ENCODE measurements at regions not wholly inside any gene's neighbourhood (a gene's known extent, or its start where the extent isn't known, plus 50 kb on each side); places are given as distances from the start of the nearest gene placed in this dataset.

GRCh38 chr6:82097676-82098075 lies 149.9 kb downstream of the IBTK start:
- H3K4me1 Mint-ChIP-seq (ENCODE audit: low read depth) = no peaks in the 10 kb centered on the region
- H3K36me3 Mint-ChIP-seq (ENCODE audit: low read depth) = no peaks in the 10 kb centered on the region
- no peak overlapping the region for H3K4me3 Mint-ChIP-seq
- TF ChIP-seq, protein P1, sequence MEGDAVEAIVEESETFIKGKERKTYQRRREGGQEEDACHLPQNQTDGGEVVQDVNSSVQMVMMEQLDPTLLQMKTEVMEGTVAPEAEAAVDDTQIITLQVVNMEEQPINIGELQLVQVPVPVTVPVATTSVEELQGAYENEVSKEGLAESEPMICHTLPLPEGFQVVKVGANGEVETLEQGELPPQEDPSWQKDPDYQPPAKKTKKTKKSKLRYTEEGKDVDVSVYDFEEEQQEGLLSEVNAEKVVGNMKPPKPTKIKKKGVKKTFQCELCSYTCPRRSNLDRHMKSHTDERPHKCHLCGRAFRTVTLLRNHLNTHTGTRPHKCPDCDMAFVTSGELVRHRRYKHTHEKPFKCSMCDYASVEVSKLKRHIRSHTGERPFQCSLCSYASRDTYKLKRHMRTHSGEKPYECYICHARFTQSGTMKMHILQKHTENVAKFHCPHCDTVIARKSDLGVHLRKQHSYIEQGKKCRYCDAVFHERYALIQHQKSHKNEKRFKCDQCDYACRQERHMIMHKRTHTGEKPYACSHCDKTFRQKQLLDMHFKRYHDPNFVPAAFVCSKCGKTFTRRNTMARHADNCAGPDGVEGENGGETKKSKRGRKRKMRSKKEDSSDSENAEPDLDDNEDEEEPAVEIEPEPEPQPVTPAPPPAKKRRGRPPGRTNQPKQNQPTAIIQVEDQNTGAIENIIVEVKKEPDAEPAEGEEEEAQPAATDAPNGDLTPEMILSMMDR (IDR thresholded peaks at IDR 0.05) = no peak
- H3K9me3 Mint-ChIP-seq = no peaks in the 10 kb centered on the region; the same call in 1 of the 2 replicates
- no peaks in the 10 kb centered on the region; the same call in none of the 2 replicates for H3K27me3 Mint-ChIP-seq (ENCODE audit: insufficient read depth)
- H3K27ac Mint-ChIP-seq = no peak overlapping the region
- DNase-seq = no peak

GRCh38 chr6:82095091-82095490 lies 152.5 kb downstream of the IBTK start:
- H3K27ac Mint-ChIP-seq = no peak overlapping the region
- no peak overlapping the region for H3K4me3 Mint-ChIP-seq
- H3K27me3 Mint-ChIP-seq (ENCODE audit: insufficient read depth) = no peaks in the 10 kb centered on the region; the same call in 1 of the 2 replicates
- no peaks in the 10 kb centered on the region for H3K9me3 Mint-ChIP-seq
- DNase-seq = no peak
- no peaks in the 10 kb centered on the region for H3K36me3 Mint-ChIP-seq (ENCODE audit: low read depth)
- TF ChIP-seq, protein P1 (IDR thresholded peaks at IDR 0.05) = no peak
- no peaks in the 10 kb centered on the region for H3K4me1 Mint-ChIP-seq (ENCODE audit: low read depth)

DNA sequence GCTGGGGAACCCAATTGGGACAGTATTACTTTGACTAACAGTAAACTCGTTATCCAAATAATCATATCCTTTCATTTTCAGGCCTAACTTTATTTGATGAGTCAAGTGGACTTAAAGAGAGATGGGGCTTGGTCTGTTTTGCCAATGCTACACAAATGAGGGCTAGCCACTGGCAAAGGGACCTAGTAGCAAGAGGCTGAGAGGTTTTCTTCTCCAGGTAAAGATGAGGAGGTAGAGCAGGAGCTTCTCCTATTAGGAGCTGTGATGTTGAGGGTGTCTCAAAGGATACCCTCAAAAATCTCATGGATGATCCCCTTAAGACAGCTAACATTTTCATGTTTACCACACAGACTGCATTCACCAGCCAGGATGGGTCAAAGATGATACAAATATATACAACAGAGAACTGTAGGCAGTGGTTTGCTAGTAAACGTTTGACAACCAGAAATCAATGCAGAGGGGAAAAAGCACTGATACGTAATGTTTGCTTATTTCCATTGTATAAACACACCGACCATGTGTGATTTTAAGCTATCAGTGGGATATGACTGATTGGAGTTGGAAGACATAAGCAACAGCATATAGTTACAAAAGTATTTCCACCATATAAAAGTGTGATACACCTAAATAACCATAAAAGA lies 153.3 kb downstream of the IBTK start:
- Mint-ChIP-seq H3K4me1 (ENCODE audit: low read depth) (no peaks in the 10 kb centered on the region), H3K27me3 (ENCODE audit: insufficient read depth) (no peaks in the 10 kb centered on the region; the same call in 1 of the 2 replicates), H3K4me3 (no peak overlapping the region), H3K27ac (no peak overlapping the region), H3K9me3 (no peaks in the 10 kb centered on the region), H3K36me3 (ENCODE audit: low read depth) (no peaks in the 10 kb centered on the region)
- TF ChIP-seq, protein P1 (IDR thresholded peaks at IDR 0.05) = no peak
- no peak for DNase-seq

- no peak for DNase-seq
- Mint-ChIP-seq H3K4me3 (no peak overlapping the region), H3K36me3 (ENCODE audit: low read depth) (no peaks in the 10 kb centered on the region), H3K4me1 (ENCODE audit: low read depth) (no peaks in the 10 kb centered on the region), H3K27ac (no peak overlapping the region), H3K9me3 (no peaks in the 10 kb centered on the region), H3K27me3 (ENCODE audit: insufficient read depth) (no peaks in the 10 kb centered on the region; the same call in 1 of the 2 replicates)
- TF ChIP-seq, protein P1 (IDR thresholded peaks at IDR 0.05) = no peak
Observed at GRCh38 chr6:82088978-82089771, 158.4 kb downstream of the IBTK start.

GRCh38 chr6:82086944-82087343 lies 160.6 kb downstream of the IBTK start:
- Mint-ChIP-seq H3K4me3 (no peak overlapping the region), H3K27me3 (ENCODE audit: insufficient read depth) (no peaks in the 10 kb centered on the region), H3K9me3 (no peaks in the 10 kb centered on the region), H3K36me3 (ENCODE audit: low read depth) (no peaks in the 10 kb centered on the region), H3K4me1 (ENCODE audit: low read depth) (no peaks in the 10 kb centered on the region), H3K27ac (no peak overlapping the region)
- TF ChIP-seq, protein P1 (IDR thresholded peaks at IDR 0.05) = no peak
- DNase-seq = no peak
